PFSK-1 (cell line): ENCODE measurements at regions not wholly inside any gene's neighbourhood (a gene's known extent, or its start where the extent isn't known, plus 50 kb on each side); places are given as distances from the start of the nearest gene placed in this dataset.

Experiments used
- FOXP2 ChIP-seq: optimal IDR thresholded peaks from 2 replicates; pipeline ENCODE3; 2011; ENCODE audit warnings: borderline replicate concordance, control low read depth, inconsistent platforms; ENCODE audit not compliant: insufficient read depth; ENCODE audit errors: extremely low read length, extremely low read depth
- POLR2AphosphoS5 ChIP-seq: IDR thresholded peaks from 2 replicates; pipeline ENCODE4 v1.6.1; 2012; ENCODE audit warnings: low read depth, mild to moderate bottlenecking, control low read depth, low read length, moderate library complexity
- SIN3A ChIP-seq: IDR thresholded peaks from 2 replicates; pipeline ENCODE4 v1.6.1; 2012; ENCODE audit warnings: mild to moderate bottlenecking, low read length, moderate library complexity, borderline replicate concordance; ENCODE audit not compliant: insufficient read depth
- TAF1 ChIP-seq: IDR thresholded peaks from 2 replicates; pipeline ENCODE4 v1.6.1; 2012; ENCODE audit warnings: low read length, control low read depth, borderline replicate concordance; ENCODE audit not compliant: insufficient read depth
- TF ChIP-seq, protein P1 (sequence below), 2 experiments: IDR thresholded peaks; 2 replicates each; pipeline versions ENCODE4 v1.6.1 to v1.8.0; 2011 to 2012; ENCODE audit warnings: low read depth in 2 of 2, low read length in 2 of 2, control low read depth in 1 of 2, inconsistent platforms in 1 of 2, mild to moderate bottlenecking in 1 of 2, moderate library complexity in 1 of 2; ENCODE audit not compliant: insufficient read depth in 1 of 2

DNA sequence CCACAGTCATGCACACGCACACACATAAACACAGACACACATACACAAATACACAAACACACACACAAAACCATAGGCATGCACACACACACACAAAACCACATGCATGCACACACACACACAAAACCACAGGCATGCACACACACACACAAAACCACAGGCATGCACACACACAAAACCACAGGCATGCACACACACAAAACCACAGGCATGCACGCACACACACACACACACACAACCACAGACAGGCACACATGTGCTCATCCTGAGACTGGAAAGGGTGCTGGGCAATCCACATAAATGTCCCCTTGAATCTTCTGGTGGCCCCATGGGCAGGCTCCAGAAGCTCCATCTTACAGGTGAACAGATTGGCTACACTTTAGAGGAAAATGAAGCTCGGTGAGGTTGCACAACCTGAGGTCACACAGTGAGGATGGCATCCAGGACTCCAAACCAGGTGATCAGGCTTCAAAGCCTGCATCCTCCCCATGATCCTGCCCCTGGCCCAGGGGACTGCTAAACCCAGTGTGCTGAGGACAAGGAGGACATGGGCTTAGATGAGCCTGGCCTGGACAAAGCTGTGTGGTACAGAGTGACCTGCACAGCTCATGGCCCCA, 144.8 kb downstream of the GADD45G start:
- TF ChIP-seq POLR2AphosphoS5 (no peak), TAF1 (no peak), SIN3A (no peak), FOXP2 (no peak)
- TF ChIP-seq, protein P1, sequence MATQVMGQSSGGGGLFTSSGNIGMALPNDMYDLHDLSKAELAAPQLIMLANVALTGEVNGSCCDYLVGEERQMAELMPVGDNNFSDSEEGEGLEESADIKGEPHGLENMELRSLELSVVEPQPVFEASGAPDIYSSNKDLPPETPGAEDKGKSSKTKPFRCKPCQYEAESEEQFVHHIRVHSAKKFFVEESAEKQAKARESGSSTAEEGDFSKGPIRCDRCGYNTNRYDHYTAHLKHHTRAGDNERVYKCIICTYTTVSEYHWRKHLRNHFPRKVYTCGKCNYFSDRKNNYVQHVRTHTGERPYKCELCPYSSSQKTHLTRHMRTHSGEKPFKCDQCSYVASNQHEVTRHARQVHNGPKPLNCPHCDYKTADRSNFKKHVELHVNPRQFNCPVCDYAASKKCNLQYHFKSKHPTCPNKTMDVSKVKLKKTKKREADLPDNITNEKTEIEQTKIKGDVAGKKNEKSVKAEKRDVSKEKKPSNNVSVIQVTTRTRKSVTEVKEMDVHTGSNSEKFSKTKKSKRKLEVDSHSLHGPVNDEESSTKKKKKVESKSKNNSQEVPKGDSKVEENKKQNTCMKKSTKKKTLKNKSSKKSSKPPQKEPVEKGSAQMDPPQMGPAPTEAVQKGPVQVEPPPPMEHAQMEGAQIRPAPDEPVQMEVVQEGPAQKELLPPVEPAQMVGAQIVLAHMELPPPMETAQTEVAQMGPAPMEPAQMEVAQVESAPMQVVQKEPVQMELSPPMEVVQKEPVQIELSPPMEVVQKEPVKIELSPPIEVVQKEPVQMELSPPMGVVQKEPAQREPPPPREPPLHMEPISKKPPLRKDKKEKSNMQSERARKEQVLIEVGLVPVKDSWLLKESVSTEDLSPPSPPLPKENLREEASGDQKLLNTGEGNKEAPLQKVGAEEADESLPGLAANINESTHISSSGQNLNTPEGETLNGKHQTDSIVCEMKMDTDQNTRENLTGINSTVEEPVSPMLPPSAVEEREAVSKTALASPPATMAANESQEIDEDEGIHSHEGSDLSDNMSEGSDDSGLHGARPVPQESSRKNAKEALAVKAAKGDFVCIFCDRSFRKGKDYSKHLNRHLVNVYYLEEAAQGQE (IDR thresholded peaks at IDR 0.05; ENCODE audit: insufficient read depth in 1 of 2, low read depth in 2 of 2, low read length in 2 of 2) = no peak

DNA sequence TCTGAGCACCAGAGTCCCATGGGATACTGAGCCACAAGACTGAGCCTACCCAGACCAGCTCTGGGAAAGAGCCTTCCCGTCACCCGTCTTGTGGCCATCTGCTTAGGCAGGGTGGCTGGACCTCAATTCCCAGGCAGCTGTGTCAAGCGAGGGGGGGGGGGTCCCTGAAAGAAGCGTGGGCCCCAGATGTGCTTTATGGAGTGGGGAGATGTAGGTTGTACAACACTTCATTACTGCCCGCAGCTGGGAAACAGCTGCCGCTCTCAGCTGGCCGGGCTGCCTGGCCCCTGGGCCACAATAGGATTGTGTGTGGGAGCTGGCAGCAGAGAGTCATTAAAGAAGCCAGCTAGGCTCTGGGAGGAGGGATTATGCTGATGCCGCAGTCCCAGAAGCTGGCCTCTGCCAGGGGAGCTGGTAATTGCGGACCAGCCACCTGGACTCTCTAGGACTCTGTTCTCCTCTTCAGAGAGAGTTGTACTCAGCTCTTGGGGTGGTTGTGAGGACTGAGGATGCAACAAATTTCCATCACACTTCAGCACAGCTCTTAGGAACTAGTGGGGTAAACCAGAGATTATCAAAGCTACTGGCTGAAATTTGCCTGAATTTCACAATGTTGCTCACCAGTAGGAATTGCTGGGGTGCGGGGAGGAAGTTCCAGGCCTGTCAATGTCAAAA, 145.4 kb downstream of the GADD45G start:
- no peak for TF ChIP-seq POLR2AphosphoS5
- TF ChIP-seq, protein P1 (IDR thresholded peaks at IDR 0.05; ENCODE audit: insufficient read depth in 1 of 2, low read depth in 2 of 2, low read length in 2 of 2) = no peak
- no peak for TF ChIP-seq FOXP2
- no peak for TF ChIP-seq TAF1
- no peak for TF ChIP-seq SIN3A

DNA sequence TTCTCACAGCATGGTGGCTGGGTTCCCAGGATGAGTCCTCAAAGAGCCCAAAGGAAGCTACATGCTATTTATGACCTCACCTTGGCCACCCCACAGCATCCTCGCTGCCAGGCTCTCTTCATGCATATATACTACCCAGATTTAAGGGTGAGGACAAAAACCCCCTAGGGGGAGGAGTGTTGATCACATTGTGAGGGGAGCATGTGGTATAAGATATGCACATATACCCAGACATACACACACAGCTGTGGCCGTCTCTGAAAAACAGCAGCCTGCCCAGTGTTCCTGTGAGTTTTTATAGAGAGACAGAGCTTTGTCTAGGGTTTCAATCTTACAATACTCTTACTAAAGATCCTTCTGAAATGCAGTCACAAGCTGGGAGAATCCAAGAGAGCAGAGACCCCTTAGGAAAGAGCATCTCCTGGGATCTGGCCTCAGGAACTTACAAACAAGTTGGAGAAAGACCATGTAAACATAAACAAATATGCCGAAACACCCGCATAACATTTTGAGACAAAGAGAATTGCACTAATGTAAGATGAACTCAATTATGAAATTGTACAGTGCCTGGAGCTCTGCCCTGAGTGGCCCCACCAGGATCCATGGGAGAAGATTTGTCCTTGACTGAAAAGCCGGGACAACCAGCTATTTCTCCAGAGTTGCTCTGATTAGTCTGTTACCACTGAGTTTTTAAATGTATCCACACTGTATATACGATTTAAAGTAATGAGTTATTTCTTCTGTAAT, 146.4 kb downstream of the GADD45G start:
- no peak for TF ChIP-seq POLR2AphosphoS5
- no peak for TF ChIP-seq SIN3A
- TF ChIP-seq TAF1 = no peak
- TF ChIP-seq, protein P1 (IDR thresholded peaks at IDR 0.05; ENCODE audit: insufficient read depth in 1 of 2, low read depth in 2 of 2, low read length in 2 of 2) = no peak
- no peak for TF ChIP-seq FOXP2

DNA sequence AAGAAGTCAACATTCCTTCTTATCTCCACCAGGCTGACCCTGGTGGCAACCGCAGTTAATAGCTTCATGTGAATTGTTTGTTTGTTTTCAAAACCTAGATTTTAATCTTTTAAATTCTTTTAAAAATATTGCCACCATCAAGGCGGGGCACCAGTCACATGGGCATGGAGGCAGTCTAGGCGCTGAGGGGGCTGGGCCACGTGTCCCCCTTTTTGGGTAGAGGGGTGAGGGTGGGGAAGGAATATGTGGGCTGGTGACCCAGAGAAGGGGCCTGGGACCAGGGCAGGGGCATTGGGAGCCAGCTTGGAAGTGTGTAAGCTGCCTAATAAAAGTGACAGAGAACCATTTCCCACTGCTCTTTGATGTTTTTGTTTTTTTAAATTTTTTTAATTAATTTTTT, 147.3 kb downstream of the GADD45G start:
- TF ChIP-seq SIN3A (no peak), POLR2AphosphoS5 (no peak), TAF1 (no peak)

DNA sequence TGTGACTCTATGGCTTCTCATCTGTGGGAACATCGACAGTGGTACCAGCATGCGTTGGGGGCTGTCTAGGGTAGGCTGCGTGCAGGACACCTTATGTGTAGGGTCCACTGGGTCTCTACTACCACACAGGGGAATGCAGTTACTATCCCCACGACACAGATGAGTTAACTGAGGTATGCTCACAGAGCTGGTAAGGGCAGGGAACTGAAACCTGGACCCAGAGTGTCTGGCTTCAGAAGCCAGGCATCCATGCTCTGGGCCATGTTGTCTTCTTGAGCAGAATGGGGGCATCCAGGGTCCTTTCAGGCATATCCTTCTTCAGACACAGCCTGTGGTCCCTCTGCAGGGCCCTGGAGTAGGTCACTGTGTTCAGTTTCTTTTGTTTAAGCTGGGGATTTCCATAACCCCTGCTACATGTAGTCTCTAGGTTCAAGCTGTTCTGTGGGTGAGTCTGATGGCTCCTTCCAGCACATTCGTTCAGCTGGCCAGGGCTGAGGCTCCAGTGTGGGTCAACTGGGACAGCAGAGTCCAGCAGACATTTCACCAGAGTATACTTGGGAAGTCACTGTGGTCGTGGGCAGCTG, 148.8 kb downstream of the GADD45G start:
- TF ChIP-seq FOXP2 (no peak), POLR2AphosphoS5 (no peak), TAF1 (no peak), SIN3A (no peak)
- TF ChIP-seq, protein P1 (IDR thresholded peaks at IDR 0.05; ENCODE audit: insufficient read depth in 1 of 2, low read depth in 2 of 2, low read length in 2 of 2) = no peak
